HepG2 (cell line): ENCODE measurements at regions not wholly inside any gene's neighbourhood (a gene's known extent, or its start where the extent isn't known, plus 50 kb on each side); places are given as distances from the start of the nearest gene placed in this dataset.

Experiments
- ATAC-seq: fragments of 200-7000 bp; cut with Tn5 transposase; 3 replicates; pipeline ENCODE4 v1.9.1; 2020; ENCODE audit warnings: mild to moderate bottlenecking, moderate library complexity
- BruUV-seq: library from RNA; stranded (reverse); fragments of 400-500 nt; replicated peaks from 2 replicates; lab custom pipeline; 2021; lab: Mats Ljungman, UMichigan
- CTCF ChIA-PET: fragments of 300-600 bp; formaldehyde crosslinking; extraction: SDS; loops from one replicate; lab custom pipeline; 2021; ENCODE audit warnings: low total read pairs, inconsistent platforms, low intra/inter-chr PET ratio; lab: Yijun Ruan, JAX
- POLR2A ChIA-PET: fragments of 350-600 bp; sonication (Branson Sonifier 250); formaldehyde crosslinking; loops from one replicate; lab custom pipeline; 2020; ENCODE audit warnings: antibody characterized with exemption, inconsistent platforms; lab: Yijun Ruan, JAX
- DNase-seq: peaks from one replicate; pipeline ENCODE4 v3.0.0-alpha.2; 2015; ENCODE audit warnings: low spot score
- FAIRE-seq: peaks from 3 replicates; lab custom pipeline; 2011; peaks lifted over from hg19 to GRCh38; lab: Jason Lieb, UNC
- H2AFZ ChIP-seq: one replicate; pipeline ENCODE4 v1.6.1; 2011; ENCODE audit warnings: low read length, inconsistent platforms
- H3K27ac ChIP-seq: fragments of 300-600 bp; 3 replicates; pipeline ENCODE4 v1.8.0; 2011; ENCODE audit warnings: mixed run types, mild to moderate bottlenecking, mixed read lengths, low read length, inconsistent platforms; ENCODE audit not compliant: insufficient read depth; ENCODE audit errors: extremely low read length
- H3K27me3 ChIP-seq, 2 experiments: fragments of 200-600 bp in 1 of 2; 2 replicates in 1 of 2; 3 replicates in 1 of 2; pipeline versions ENCODE4 v1.6.0 to v1.8.0; 2011; ENCODE audit warnings: low read length in 2 of 2, mild to moderate bottlenecking in 2 of 2, moderate library complexity in 2 of 2, inconsistent platforms in 1 of 2; ENCODE audit not compliant: insufficient read depth in 2 of 2, control insufficient read depth in 1 of 2
- H3K36me3 ChIP-seq, 2 experiments: fragments of 200-600 bp in 1 of 2; replicated peaks in 1 of 2; 2 replicates in 1 of 2; 3 replicates in 1 of 2; pipeline versions ENCODE4 v1.5.1 to v1.8.0; 2011; ENCODE audit warnings: low read length in 2 of 2, inconsistent platforms in 1 of 2; ENCODE audit not compliant: insufficient read depth in 2 of 2, control insufficient read depth in 1 of 2
- H3K4me1 ChIP-seq: 2 replicates; pipeline ENCODE4 v1.5.1; 2012; ENCODE audit warnings: low read length, inconsistent platforms; ENCODE audit not compliant: insufficient read depth
- H3K4me2 ChIP-seq: 2 replicates; pipeline ENCODE4 v1.6.0; 2011; ENCODE audit warnings: low read depth, low read length, inconsistent platforms
- H3K4me3 ChIP-seq, 3 experiments: fragments of 200-600 bp in 1 of 3; sonication (generic), shearing (Covaris generic) in 1 of 3; replicated peaks in 1 of 3; 2 replicates each; pipeline ENCODE4 v1.5.1; 2011 to 2016; ENCODE audit warnings: low read length in 3 of 3, inconsistent platforms in 2 of 3, low read depth in 2 of 3, mild to moderate bottlenecking in 2 of 3, control low read depth in 1 of 3, mixed read lengths in 1 of 3; ENCODE audit not compliant: insufficient read depth in 1 of 3
- H3K79me2 ChIP-seq: one replicate; pipeline ENCODE4 v1.6.1; 2011; ENCODE audit warnings: low read length, inconsistent platforms; ENCODE audit not compliant: insufficient read depth
- H3K9ac ChIP-seq: 2 replicates; pipeline ENCODE4 v1.6.0; 2011; ENCODE audit warnings: mild to moderate bottlenecking, low read depth, low read length, inconsistent platforms; ENCODE audit not compliant: insufficient read depth
- H3K9me3 ChIP-seq: 2 replicates; pipeline ENCODE4 v1.5.1; 2012; ENCODE audit warnings: mild to moderate bottlenecking, low read length
- H4K20me1 ChIP-seq: 2 replicates; pipeline ENCODE4 v1.6.0; 2011; ENCODE audit warnings: inconsistent platforms, mild to moderate bottlenecking, low read length, moderate library complexity; ENCODE audit not compliant: insufficient read depth
- BCL6 ChIP-seq: IDR thresholded peaks from 2 replicates; pipeline ENCODE4 v1.6.1; 2016; ENCODE audit warnings: missing genetic modification reagents, missing compliant biosample characterization
- ERF ChIP-seq: IDR thresholded peaks from 2 replicates; pipeline ENCODE4 v1.6.1; 2018; ENCODE audit warnings: missing biosample characterization, missing genetic modification reagents
- FIP1L1 ChIP-seq: fragments of 200-400 bp; formaldehyde crosslinking; IDR thresholded peaks from 2 replicates; pipeline ENCODE4 v1.6.1; 2018; ENCODE audit warnings: low read depth, mild to moderate bottlenecking, low read length, moderate library complexity, borderline replicate concordance; ENCODE audit not compliant: insufficient read depth
- NFIC ChIP-seq: IDR thresholded peaks from 2 replicates; pipeline ENCODE4 v1.6.1; 2012; ENCODE audit warnings: mild to moderate bottlenecking, low read length, inconsistent platforms
- PAF1 ChIP-seq: IDR thresholded peaks from 2 replicates; pipeline ENCODE4 v1.6.1; 2016; ENCODE audit warnings: missing genetic modification reagents, missing compliant biosample characterization
- STAT5B ChIP-seq: sonication (generic); formaldehyde crosslinking; IDR thresholded peaks from 2 replicates; pipeline ENCODE4 v1.4.0; 2020; ENCODE audit warnings: missing genetic modification reagents
- TBL1XR1 ChIP-seq: fragments of 150-350 bp; IDR thresholded peaks from 2 replicates; pipeline ENCODE4 v1.6.1; 2014; ENCODE audit warnings: borderline replicate concordance, low read length; ENCODE audit not compliant: partially characterized antibody
- U2AF1 ChIP-seq: fragments of 200-400 bp; formaldehyde crosslinking; optimal IDR thresholded peaks from 2 replicates; pipeline ENCODE3; 2017; ENCODE audit warnings: mild to moderate bottlenecking, low read depth, low read length
- ZNF121 ChIP-seq: sonication (generic); formaldehyde crosslinking; IDR thresholded peaks from 2 replicates; pipeline ENCODE4 v1.5.0; 2020; ENCODE audit warnings: mild to moderate bottlenecking, missing genetic modification reagents
- ZNF235 ChIP-seq: sonication (generic); formaldehyde crosslinking; IDR thresholded peaks from 2 replicates; pipeline ENCODE4 v1.8.1; 2023; ENCODE audit warnings: mild to moderate bottlenecking, missing genetic modification reagents, borderline replicate concordance
- ZNF260 ChIP-seq: sonication (generic); formaldehyde crosslinking; IDR thresholded peaks from 2 replicates; pipeline ENCODE4 v1.4.0; 2020; ENCODE audit warnings: missing genetic modification reagents, low read depth, mild to moderate bottlenecking, borderline replicate concordance
- ZNF263 ChIP-seq: sonication (generic); formaldehyde crosslinking; IDR thresholded peaks from 2 replicates; pipeline ENCODE4 v1.4.0; 2020; ENCODE audit warnings: missing genetic modification reagents
- ZNF451 ChIP-seq: sonication (generic); formaldehyde crosslinking; IDR thresholded peaks from 2 replicates; pipeline ENCODE4 v1.5.0; 2020; ENCODE audit warnings: mild to moderate bottlenecking, missing genetic modification reagents
- ZNF552 ChIP-seq: sonication (generic); formaldehyde crosslinking; IDR thresholded peaks from 2 replicates; pipeline ENCODE4 v1.9.0; 2022; ENCODE audit warnings: missing genetic modification reagents, mild to moderate bottlenecking, borderline replicate concordance
- ZNF749 ChIP-seq: sonication (generic); formaldehyde crosslinking; IDR thresholded peaks from 2 replicates; pipeline ENCODE4 v1.8.0; 2022; ENCODE audit warnings: mild to moderate bottlenecking, missing genetic modification reagents, moderate library complexity, borderline replicate concordance
- ZSCAN21 ChIP-seq: sonication (generic); formaldehyde crosslinking; IDR thresholded peaks from 2 replicates; pipeline ENCODE4 v1.8.0; 2022; ENCODE audit warnings: mild to moderate bottlenecking, missing genetic modification reagents, moderate library complexity, borderline replicate concordance
- ZSCAN22 ChIP-seq: sonication (generic); formaldehyde crosslinking; IDR thresholded peaks from 2 replicates; pipeline ENCODE4 v1.4.0; 2020; ENCODE audit warnings: mild to moderate bottlenecking, missing genetic modification reagents
- WGBS: methylation state at CpG from one replicate; pipeline ENCODE4 v1.1.6; 2017; ENCODE audit warnings: low lambda C conversion rate; 5-methylcytosine and 5-hydroxymethylcytosine counted together
- in situ Hi-C: cut with HindIII; loops from 2 replicates; pipeline ENCODE4 v1.10.0; 2017; ENCODE audit warnings: low pct_unique_long_range_greater_than_20kb; ENCODE audit not compliant: extremely low pct_ligation_motif_present
- intact Hi-C: fragments of 100-400 bp; cut with micrococcal nuclease; formaldehyde crosslinking; loops from one replicate; pipeline ENCODE4 v1.10.0; 2022; ENCODE audit not compliant: unreplicated experiment

DNA sequence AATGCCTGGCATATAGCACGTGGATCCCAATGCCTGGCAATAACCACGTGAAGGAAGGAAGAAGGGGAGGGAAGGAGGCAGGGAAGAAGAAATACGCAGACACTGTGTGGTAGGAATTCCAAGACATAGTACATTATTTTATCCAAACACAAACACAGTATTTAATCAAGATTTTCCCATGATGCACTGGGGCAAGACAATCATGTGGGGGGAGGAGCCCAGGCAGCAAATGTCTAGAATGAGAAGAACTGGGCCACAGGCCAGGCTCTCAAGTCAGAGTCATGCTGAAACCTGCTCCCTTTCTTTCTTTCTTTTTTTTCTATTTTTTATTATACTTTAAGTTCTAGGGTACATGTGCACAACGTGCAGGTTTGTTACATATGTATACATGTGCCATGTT, 717.9 kb downstream of the UQCRFS1 start:
- no TSS peak for BruUV-seq
- Histone ChIP-seq H4K20me1 (no peaks in the 10 kb centered on the region), H3K9ac (no peak overlapping the region), H3K27me3 (no peaks in the 10 kb centered on the region), H3K4me2 (no peak overlapping the region), H3K79me2 (no peaks in the 10 kb centered on the region), H3K4me3 (no peak overlapping the region), H2AFZ (no peak overlapping the region), H3K9me3 (peaks cover 66% of the 10 kb centered on the region), H3K27ac (no peak overlapping the region), H3K36me3 (no peaks in the 10 kb centered on the region), H3K4me1 (no peaks in the 10 kb centered on the region)
- TF ChIP-seq NFIC (no peak), ZSCAN21 (CRISPR knock-in tag) (no peak), ZNF451 (CRISPR knock-in tag) (no peak), ZNF260 (no peak), ERF (CRISPR knock-in tag) (no peak), ZNF235 (CRISPR knock-in tag) (no peak)
- DNase-seq (no peak), ATAC-seq (no peak), FAIRE-seq (no peak)
- intact Hi-C loops: no loop called here
- in situ Hi-C loops: no loop called here
- ChIA-PET CTCF (no interaction called here), POLR2A (no interaction called here)
- WGBS: 9% methylated on average over 4 of the region's 4 CpGs

DNA sequence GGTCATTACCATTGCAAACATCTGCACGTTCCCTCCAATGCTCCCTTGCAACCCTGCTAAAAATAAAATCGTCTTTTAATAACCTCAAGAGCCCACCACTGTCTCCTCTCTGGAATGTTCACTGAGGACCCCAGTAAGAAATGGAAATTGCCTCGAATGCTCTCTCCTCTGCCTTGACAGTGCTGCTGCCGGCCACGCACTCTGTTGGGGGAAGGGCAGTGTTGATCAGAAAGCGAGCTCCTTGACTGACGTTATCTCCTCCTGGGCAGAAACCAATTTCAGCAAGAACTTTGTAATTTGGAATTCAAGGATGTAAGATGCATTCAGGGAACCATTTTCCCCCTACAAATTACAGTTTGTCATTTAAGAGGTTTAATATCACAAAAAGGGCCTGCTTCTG, 718.5 kb downstream of the UQCRFS1 start:
- H3K4me1 ChIP-seq: no peaks in the 10 kb centered on the region
- H3K36me3 ChIP-seq: no peaks in the 10 kb centered on the region
- H3K4me3 ChIP-seq: no peak overlapping the region
- no peak overlapping the region for H3K27ac ChIP-seq
- H3K4me2 ChIP-seq: no peak overlapping the region
- no peak overlapping the region for H2AFZ ChIP-seq
- ATAC-seq (no peak), DNase-seq (no peak), FAIRE-seq (no peak)
- TF ChIP-seq PAF1 (CRISPR knock-in tag) (no peak), ZSCAN22 (CRISPR knock-in tag) (no peak), ZNF121 (CRISPR knock-in tag) (no peak), STAT5B (CRISPR knock-in tag) (no peak), ZNF749 (CRISPR knock-in tag) (no peak), ZNF552 (CRISPR knock-in tag) (no peak), TBL1XR1 (no peak), BCL6 (no peak), ZNF263 (CRISPR knock-in tag) (no peak), FIP1L1 (no peak), U2AF1 (no peak)
- ChIA-PET CTCF (no interaction called here), POLR2A (no interaction called here)
- peaks cover 67% of the 10 kb centered on the region for H3K9me3 ChIP-seq
- H4K20me1 ChIP-seq: no peaks in the 10 kb centered on the region
- BruUV-seq: no TSS peak
- in situ Hi-C loops (no loop called here), intact Hi-C loops (no loop called here)
- no peaks in the 10 kb centered on the region for H3K79me2 ChIP-seq
- 27% methylated on average over 7 of the region's 7 CpGs for WGBS
- no peak overlapping the region for H3K9ac ChIP-seq
- no peaks in the 10 kb centered on the region for H3K27me3 ChIP-seq
